Stimulated activated CD8-positive, alpha-beta memory T cell treated with anti-CD3 and anti-CD28 coated beads, Interleukin-12 subunit alpha, Interleukin-12 subunit beta, amount 100 ng/mL, for 1 hour (primary cell): ENCODE measurements at regions not wholly inside any gene's neighbourhood (a gene's known extent, or its start where the extent isn't known, plus 50 kb on each side); places are given as distances from the start of the nearest gene placed in this dataset.
"Not testable (repeated sequence)": the region's sequence is repeated elsewhere in the genome, so short reads cannot be mapped to it uniquely, and the experiment has no call there.

Source experiments
- DNase-seq: peaks from one replicate; pipeline ENCODE4 v3.0.0-alpha.2; 2020; ENCODE audit warnings: low read depth

DNA sequence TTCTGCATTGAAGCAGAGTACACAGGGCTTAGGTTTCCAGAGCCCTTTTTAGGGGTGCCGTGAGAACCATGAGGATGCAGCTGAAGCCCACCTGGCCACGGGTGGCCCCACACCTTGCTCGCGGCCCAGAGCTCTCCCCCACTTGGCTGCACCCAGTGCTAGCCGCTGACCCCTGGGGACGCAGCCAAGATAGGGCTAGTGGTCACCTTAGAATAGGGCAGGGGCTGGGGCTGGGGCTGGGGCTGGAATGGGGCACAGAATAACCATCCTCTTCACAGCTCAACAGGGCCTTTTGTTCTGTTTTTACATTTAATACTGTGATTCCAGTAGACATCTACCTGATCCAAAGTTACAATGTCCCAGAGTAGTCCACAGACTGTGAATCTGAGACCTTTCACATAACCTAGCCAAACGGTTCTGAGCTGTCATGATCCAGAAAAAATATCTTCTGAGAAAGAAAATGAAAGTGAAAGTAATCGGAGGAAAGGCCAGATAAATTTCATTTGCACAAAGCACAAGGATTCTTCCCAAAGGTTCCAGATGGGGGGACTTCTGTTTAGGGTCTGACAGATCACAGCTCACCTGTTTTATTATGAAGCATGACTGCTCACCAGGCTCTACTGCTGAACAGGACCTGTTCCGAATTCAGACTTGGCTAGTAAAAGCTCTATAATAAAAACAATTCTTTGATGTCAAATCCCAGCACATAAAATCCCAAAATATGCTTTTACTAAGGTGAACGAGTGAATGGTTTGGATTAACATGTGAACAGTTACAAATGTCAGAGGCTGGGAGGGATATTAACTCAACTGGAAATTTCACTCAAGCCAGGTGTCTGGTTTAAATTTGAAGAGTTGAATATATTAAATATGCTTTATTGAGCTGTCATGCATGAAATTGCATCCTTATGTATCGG lies 401.9 kb downstream of the THBS2 start:
- no peak for DNase-seq

DNA sequence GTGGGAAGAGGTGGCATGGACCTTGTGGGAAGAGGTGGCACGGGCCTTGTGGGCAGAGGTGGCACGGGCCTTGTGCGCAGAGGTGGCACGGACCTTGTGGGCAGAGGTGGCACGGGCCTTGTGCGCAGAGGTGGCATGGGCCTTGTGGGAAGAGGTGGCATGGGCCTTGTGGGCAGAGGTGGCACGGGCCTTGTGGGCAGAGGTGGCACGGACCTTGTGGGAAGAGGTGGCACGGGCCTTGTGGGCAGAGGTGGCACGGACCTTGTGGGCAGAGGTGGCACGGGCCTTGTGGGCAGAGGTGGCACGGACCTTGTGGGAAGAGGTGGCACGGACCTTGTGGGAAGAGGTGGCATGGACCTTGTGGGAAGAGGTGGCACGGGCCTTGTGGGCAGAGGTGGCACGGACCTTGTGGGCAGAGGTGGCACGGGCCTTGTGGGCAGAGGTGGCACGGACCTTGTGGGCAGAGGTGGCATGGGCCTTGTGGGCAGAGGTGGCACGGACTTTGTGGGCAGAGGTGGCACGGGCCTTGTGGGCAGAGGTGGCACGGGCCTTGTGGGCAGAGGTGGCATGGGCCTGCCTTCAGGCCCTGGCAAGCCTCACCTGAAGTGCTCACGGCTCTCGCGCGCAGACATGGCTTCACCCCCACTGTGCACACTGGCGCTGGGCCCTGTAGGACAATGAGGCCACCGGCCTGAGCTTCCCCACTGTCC lies 403.5 kb downstream of the THBS2 start:
- not testable (repeated sequence) for DNase-seq

DNA sequence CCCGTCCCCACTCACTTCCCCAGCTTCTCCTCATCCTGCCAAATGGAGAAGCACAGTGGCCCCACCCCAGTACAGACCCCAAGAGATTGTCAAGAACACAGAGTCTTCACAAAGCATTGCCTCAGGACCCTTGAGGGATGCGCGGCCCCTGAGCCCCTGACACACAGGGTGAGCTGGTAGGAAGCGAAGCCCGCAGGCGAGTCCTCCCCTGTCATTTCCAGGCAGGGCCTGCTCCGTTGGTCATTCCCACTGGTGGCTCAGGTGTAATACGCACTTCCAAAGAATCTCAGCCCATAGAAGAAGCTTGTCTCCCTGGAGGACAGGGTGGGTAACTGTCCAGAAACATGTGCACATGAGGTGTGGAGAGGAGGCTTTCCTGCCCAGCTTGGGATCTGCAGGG lies 404.2 kb downstream of the THBS2 start:
- no peak for DNase-seq

DNA sequence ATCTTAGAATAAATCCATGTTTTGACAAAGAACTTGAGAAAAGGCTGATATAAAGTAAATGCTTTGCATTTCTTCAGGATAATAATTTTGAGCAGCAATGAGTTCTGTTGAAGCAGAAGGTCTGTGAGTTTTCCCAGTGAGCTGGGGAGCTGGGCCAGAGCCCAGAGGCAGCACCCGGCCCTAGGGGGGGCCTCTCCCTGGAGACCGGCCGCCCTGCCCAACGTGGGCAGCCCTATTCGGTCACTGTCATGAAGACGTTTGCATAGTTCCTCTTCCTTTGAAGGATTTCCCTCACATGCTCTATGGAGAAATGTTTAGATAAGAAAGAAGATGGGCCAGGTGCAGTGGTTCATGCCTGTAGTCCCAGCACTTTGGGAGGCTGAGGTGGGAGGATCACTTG lies 404.8 kb downstream of the THBS2 start:
- no peak for DNase-seq

DNA sequence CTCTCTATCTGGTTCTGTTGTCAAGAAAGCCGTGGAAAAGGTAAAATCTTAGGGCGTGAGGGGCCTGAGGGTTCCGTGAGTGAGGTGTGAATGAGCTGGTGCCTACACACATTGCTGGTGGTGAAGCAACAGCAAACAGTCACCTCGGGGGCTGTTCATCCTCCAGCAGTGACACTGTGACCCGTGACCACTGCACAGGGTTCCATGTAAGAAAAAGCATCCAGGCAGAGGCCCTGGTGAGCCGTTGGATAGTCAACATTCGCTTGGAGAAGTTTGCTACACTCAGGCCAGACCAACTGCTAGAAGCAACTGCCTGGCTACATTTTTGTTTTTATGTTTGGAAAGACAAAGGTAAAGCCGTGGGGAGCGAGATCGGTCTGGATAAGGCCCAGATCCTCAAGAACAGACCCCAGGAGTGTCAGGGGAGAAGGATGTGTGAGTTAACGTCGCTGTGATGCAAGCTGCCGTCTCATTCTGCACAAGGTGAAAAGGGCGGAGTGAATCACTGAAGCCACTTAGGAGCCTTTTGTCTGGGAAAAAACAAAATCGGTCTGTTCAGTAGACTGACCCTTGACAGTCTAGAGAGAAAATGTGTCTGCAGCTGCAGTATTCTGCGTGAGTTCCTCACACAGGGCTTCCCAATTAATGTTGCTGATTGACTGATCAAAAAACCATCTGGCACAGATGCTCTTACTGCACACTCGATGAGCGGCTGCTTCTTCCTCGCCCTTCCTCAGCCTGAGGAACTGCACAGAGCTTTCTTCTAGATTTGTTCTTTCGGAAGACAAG lies 404.0 kb downstream of the SMOC2 start:
- DNase-seq = no peak

DNA sequence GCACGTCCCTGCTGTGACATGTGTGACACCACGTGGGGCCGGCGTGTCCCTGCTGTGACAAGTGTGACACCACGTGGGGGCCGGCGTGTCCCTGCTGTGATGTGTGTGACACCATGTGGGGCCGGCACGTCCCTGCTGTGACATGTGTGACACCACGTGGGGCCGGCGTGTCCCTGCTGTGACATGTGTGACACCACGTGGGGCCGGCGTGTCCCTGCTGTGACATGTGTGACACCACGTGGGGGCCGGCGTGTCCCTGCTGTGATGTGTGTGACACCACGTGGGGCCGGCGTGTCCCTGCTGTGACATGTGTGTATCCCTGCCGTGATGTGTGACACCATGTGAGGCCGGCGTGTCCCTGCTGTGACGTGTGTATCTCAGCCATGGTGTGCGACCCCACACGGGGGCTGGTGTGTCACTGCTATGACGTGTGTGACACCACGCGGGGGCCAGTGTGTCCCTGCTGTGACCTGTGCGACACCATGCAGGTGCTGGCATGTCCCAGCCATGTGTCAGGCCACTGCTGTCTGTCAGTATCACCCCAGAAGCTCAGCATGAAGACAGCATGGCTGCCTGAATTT lies 401.7 kb downstream of the SMOC2 start:
- not testable (repeated sequence) for DNase-seq

DNA sequence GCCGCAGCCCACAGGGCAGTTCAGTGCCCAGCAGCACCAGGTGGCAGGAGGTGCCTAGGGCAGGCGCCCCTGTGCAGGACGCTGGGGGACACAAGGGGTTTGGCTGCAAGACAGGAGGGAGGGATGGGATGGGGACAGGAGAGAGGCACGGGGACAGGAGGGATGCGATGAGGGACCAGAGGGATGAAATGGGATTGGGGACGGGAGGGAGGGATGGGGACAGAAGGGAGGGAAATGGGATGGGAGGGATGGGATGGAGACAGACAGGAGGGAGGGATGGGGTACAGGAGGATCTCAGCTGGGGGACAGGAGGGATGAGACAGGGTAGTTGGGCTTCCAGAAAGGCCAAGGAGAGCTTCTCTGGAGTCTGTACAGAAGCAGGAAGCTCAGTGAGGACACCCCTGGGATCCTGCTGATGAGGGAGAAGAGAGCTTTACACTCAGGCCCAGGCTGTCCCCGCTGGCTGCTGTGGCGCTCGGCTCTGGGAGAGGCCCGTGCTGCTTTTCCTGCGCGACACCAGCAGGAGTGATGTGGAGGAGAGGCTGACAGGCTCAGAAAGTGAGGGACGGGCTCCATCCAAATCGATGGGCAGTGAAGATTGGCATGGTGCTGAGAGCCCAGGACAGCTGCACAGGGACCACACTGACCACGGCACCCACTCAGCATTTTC lies 400.8 kb downstream of the SMOC2 start:
- DNase-seq = no peak

DNA sequence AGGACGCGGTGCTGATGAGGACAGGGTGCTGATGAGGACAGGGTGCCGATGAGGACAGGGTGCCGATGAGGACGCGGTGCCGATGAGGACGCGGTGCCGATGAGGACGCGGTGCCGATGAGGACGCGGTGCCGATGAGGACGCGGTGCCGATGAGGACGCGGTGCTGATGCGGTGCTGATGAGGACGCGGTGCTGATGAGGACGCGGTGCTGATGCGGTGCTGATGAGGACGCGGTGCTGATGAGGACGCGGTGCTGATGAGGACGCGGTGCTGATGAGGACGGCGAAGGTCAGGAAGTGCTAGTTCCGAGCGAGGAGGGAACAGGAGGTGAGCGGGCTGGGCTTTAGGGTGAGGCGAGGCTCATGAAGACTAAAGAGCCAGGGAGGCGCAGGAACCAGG lies 399.9 kb downstream of the SMOC2 start:
- not testable (repeated sequence) for DNase-seq

DNA sequence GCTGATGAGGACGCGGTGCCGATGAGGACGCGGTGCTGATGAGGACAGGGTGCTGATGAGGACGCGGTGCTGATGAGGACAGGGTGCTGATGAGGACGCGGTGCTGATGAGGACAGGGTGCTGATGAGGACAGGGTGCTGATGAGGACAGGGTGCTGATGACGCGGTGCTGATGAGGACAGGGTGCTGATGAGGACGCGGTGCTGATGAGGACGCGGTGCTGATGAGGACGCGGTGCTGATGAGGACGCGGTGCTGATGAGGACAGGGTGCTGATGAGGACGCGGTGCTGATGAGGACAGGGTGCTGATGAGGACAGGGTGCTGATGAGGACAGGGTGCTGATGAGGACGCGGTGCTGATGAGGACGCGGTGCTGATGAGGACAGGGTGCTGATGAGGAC lies 399.3 kb downstream of the SMOC2 start:
- not testable (repeated sequence) for DNase-seq

DNA sequence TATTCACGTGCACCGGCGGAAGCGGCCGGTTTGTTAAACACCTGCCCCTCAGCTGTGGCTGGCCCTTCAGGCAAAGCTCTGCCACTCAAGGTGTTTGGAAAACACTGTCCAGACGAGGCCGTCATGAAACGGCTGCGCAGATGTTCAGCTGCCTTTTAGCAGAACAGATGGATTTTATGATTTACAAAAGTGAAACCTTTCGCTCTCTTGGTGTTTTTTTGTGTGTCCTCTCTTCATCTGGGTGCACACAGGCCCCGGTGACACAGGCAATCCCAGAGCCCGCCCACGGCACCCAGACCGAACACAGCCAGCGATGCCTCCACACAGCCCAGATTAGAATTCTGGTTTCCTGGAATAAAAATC lies 397.0 kb downstream of the SMOC2 start:
- no peak for DNase-seq

DNA sequence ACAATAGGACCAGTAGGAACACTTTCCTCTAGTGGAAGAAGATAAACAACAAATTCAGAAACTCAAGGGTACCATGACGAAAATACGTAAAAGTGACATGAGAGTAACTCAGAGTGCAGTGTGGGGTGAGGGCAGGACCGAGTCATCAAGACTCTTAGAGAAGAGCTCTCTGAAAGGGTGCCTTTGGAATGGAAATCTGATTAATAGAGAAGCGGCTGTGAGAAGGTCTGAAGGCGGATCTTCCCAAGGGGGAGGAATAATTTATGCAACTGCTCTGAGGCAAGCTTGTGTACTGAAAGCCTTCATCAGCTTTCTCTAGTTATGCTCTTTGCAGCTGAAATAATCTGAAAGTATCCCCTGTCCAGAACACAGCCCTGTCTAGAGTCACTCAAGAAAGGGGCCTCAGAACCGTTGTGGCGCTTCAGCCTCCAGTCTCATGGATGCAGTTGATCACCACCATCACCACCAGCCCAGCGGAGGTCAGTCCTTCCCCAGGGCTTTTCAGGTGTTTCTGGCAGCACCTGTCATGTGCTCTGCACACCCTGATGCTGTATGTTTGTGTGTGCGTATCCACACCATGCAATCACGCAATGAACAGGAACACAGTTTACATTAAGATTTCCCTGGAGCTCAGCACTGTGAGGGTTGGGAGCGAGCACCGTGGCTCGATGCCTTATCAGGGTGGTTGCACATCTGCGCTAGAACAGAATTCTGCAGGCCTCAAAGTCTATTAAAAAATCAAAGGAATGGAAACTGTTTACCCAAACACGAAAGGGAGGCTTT lies 396.5 kb downstream of the SMOC2 start:
- DNase-seq = no peak

DNA sequence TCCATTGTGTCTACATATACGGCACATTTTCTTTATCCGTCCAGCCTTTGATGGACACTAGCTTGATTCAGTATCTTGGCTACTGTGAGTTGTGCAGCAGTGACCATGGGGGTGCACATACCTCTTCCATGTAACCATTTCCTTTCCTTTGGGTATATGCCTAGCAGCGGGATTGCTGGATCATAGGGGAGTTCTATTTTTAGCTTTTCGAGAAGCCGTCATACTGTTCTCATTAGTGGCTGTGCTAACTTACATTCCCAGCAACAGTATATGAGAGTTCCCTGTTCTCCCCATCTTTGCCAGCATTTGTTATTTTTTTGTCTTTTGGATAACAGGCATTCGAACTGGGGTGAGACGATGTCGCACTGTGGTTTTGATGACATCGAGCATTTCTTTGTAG lies 395.0 kb downstream of the SMOC2 start:
- no peak for DNase-seq

DNA sequence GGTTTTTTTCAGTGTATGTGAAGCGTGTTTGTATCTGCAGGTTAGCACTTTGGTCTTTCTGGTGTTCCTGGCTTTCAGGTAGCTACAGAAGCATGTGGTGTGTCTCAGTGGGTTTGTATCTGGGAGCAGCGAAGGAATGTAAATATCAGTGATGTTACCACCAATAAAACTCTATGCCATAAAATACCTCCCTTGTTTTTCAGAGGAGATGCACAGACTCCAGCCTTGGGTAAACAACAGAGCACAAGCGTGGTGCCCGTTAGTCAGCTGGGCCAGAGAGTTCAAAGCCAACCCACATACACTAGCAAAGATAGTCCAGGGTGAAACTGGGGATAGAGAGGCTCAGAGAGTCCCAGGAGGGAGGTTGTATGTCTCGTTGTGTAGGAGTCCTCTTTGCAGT lies 393.8 kb downstream of the SMOC2 start:
- DNase-seq = no peak

DNA sequence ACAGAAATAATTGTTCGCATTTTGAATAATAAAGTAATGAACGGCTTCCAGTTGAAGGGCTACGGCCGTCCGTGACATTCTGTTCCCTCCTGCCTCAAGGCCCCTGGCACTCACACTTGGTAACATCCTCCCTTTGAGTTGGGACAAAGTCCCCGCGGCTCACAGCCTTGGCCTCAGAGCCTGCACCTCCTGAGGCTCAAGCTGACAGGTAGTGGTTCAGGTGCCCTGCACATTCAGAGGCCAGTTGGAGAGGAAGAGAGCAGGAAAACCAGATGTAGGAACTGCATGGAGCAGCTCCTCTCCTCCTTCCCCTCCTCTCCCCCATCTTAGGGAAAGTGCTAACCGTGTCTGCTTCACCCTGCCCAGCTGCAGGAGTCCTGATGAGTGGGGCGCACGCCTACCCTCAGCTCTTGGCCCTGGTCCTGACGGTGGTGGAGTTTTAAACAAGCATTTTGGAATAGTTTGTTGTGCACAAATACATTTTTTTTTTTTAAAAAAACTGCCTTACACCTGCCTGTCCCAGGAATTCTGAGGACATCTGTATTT lies 393.1 kb downstream of the SMOC2 start:
- DNase-seq = no peak

DNA sequence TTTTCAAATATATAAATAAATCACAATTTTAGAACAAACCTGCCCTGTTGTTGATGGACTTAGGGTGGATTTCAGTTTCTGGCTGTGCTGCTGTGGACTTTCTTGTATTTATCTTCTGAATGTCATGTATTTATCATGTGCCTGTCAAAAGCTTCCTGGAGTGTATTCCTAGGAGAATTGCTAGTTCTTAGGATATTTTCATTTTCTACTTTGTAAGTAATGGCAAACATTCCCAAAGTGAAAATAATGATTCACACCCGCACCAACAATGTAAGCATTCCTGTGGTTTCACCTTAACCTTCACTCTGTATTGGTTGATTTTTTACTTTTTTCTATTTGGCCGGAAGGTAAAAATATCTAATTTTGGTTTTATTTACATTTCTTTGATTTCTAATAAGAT lies 387.8 kb downstream of the SMOC2 start:
- DNase-seq = no peak

DNA sequence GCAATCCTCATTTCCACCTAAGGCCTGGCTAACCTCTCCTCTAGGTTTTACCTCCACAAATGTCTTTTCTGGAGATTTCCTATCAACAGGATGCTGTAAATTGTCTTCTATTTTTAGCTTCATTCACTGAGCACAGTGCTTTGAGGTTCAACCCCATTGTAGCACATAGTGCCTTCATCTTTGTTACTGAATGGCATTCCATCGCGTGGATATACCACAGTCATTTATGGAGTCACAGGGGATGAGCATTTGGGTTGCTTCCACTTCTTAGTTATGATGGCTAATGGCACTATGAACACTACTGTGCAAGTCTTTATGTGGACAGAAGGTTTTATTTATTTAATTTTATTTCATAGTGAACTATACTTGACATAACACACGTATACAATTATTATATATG lies 387.1 kb downstream of the SMOC2 start:
- DNase-seq = no peak

DNA sequence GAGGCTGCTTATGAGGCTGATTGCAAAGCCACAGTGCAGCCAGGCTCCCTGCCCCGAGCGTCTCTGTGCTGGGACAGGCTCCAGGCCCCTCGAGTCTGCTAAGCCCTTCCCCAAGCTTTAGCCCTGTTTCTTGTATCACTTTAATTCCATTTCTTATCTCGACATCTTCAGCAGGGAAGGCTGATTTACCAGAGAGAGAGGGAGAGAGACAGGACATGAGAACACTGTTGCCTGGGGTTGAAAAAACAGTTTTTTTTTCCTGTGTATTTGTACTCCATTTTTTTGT lies 386.5 kb downstream of the SMOC2 start:
- no peak for DNase-seq

DNA sequence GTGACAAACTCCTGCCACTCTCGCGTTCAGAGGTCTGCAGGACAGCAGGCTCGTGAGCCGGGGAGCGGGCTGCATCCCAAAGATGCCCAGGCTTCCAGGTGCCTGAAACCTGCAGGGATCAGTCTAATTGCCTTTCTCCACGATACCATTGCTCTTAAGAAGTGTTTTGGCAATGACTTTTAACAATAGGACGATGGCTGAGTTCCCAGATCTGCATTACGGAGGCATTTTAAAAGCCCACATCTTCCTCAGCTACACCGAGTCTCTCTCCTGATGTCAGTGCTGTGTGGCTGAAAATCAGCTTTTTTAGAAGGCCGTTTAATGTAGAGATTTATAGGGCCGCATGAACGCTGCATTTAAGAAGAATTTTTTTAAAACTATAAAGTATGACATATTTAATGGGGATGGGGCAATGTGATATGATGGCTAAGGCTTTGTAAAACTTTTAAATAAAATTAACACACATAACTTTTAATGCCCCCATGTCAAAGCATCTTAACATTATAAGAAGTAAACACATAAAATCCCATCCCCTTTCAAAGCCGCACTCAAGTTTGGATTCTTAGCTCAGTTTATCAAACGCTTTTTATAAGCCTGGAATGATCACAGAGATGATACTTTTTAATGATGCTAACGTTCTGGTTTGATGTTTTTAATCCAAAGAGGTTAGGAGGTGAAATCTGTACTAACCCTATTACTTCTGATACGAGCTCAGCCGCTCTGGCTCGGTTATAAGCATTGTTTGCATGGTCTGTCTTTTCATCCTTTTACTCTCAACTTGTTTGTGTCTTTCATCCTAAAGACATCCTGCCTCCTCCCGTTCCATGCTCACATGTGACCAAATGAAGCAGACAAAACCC lies 386.0 kb downstream of the SMOC2 start:
- DNase-seq = no peak

DNA sequence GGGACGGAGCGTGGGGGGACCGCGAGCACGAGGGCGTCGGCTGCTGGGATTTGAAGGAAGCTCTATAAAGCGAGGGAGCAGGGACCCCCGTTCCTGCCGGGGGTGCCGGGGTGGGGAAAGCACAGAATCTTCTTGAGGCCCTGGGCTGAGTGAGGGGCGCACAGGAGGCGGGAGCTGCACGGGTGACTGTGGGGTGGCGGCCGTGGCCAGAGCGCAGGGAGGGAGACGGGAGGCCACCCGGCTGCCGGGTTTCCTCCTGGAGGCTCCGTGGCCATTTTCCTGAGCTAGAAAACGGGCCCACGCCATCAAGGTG lies 385.1 kb downstream of the SMOC2 start:
- no peak for DNase-seq
